Right cardiac atrium (tissue), 5 donors: ENCODE measurements at regions not wholly inside any gene's neighbourhood (a gene's known extent, or its start where the extent isn't known, plus 50 kb on each side); places are given as distances from the start of the nearest gene placed in this dataset.

ENCODE experiments used
- ATAC-seq, 2 donors: fragments of 200-7000 bp; cut with Tn5 transposase; one replicate each; pipeline versions ENCODE4 v1.8.0 to v1.9.1; 2020; ENCODE audit warnings: moderate library complexity in 2 of 2, mild to moderate bottlenecking in 1 of 2
- DNase-seq, 3 donors: peaks; one replicate each; pipeline ENCODE4 v3.0.0-alpha.2; 2020
- H3K27ac ChIP-seq: one replicate; pipeline ENCODE4 v1.5.1; 2013; ENCODE audit warnings: mild to moderate bottlenecking, low read length, control low read depth, moderate library complexity
- H3K27me3 ChIP-seq: one replicate; pipeline ENCODE4 v1.6.1; 2013; ENCODE audit not compliant: control insufficient read depth, insufficient read depth
- H3K4me1 ChIP-seq: one replicate; pipeline ENCODE4 v1.6.1; 2013; ENCODE audit warnings: low read length; ENCODE audit not compliant: control insufficient read depth, insufficient read depth
- H3K4me3 ChIP-seq: one replicate; pipeline ENCODE4 v1.5.1; 2013; ENCODE audit warnings: low read length, control low read depth
- H3K9me3 ChIP-seq: one replicate; pipeline ENCODE4 v1.6.1; 2013; ENCODE audit warnings: low read length; ENCODE audit not compliant: control insufficient read depth
- WGBS: extraction: QIAGEN DNeasy Blood & Tissue Kit; methylation state at CpG from one replicate; pipeline ENCODE4 v1.1.7; 2013; 5-methylcytosine and 5-hydroxymethylcytosine counted together
- intact Hi-C, 4 donors: fragments of 100-400 bp; cut with DNase I; formaldehyde crosslinking; loops; one replicate each; pipeline versions ENCODE4 v1.11.0 to v1.14.0; 2022 to 2023
- donor health status: healthy with polysubstance abuse.
- donor health status: DM: no; HTN: yes; CAD: no.
- donor health status: DM: no; HTN: no; CAD: no.
- donor health status: DM: no; HTN: yes; CAD: no; lungs with severe emphysema.
- donor health status: DM: yes; HTN: yes; CAD: no.

GRCh38 chr22:34105461-34106062 lies 185.3 kb upstream of the LARGE1 start:
- 11% methylated on average over 10 of the region's 10 CpGs for WGBS

DNA sequence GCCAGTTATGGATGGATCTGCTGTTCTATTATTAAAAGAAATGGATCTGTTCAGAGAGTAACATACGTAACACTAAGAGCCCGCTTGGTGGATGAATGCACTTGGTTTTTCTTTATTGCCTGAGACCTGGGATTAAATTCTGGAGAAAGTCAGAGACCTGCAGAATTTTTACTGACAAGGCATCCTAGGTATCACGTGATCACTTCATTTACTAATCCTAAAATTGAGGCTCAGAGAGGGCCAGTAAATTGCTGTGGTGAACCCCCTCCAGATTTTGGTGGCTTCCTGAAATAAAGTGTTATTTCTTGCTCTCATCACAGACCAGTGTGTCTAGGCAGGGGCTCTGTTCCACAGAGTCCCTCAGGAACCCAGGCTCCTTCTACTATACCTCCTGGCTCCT lies 187.9 kb upstream of the LARGE1 start:
- no peaks in the 10 kb centered on the region for H3K4me1 ChIP-seq
- no peak overlapping the region for H3K4me3 ChIP-seq
- H3K27me3 ChIP-seq: peaks cover 2% of the 10 kb centered on the region
- ATAC-seq (no peak), DNase-seq (no peak)
- WGBS: 83% methylated on average over 3 of the region's 3 CpGs
- no peaks in the 10 kb centered on the region for H3K9me3 ChIP-seq
- intact Hi-C loops: loop anchor here (5.0 to 10.0 kb wide), 5 partner anchors 181 to 803 kb away; partner anchors contain the start of gene LARGE1 (in 3 of the 4)
- H3K27ac ChIP-seq: no peak overlapping the region

More at GRCh38 chr22:34105461-34106062, 185.3 kb upstream of the LARGE1 start:
- H3K9me3 ChIP-seq: no peaks in the 10 kb centered on the region
- H3K4me3 ChIP-seq: no peak overlapping the region
- ATAC-seq (peak; percentile 63 to 68), DNase-seq (peak; percentile 49 to 81 (median 71))
- no peaks in the 10 kb centered on the region for H3K4me1 ChIP-seq
- H3K27me3 ChIP-seq: peaks cover 2% of the 10 kb centered on the region
- no peak overlapping the region for H3K27ac ChIP-seq
- intact Hi-C loops: loop anchor here (5.0 to 10.0 kb wide), 5 partner anchors 178 to 801 kb away; partner anchors contain the start of gene LARGE1 (in 3 of the 4)

DNA sequence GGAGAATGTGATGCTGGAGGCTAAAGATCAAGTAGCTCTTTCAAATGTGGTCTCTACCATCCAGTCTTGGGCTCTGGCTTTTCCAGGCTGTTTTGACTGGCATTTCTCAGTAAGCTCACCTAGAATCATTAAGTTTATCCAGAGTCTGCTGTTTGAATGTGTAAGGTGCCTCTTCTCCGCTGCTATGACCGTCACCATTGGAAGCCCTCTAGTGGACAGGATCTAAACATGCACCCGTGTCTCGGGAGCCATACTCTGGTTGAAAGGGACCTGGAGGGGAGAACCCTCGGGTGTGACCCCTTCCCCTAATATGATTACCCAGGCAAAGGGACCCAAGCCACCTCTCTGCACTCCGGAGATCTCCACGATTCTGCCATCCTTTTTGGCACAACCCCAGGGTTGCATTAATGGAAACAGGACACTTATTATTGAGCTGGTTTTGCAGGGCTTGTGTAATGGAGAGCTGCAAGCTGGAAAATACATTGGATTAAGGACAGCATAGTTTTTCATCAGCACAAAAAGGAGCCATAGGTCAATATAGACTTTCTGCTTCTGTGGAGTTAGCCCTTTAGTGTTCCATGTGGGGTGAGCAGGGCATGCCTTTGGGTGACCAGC lies 191.0 kb upstream of the LARGE1 start:
- intact Hi-C loops: loop anchor here in 2 of 4 donors (10.0 kb wide), 3 partner anchors 337 to 807 kb away; no protein-coding TSS in a partner anchor
- H3K4me3 ChIP-seq: no peak overlapping the region
- WGBS: 13% methylated on average over 7 of the region's 7 CpGs
- H3K27me3 ChIP-seq: no peaks in the 10 kb centered on the region
- H3K4me1 ChIP-seq: no peaks in the 10 kb centered on the region
- H3K27ac ChIP-seq: no peak overlapping the region
- DNase-seq (peak in 1 of 3 donors; percentile 43), ATAC-seq (peak; percentile 47 to 66)
- no peaks in the 10 kb centered on the region for H3K9me3 ChIP-seq

DNA sequence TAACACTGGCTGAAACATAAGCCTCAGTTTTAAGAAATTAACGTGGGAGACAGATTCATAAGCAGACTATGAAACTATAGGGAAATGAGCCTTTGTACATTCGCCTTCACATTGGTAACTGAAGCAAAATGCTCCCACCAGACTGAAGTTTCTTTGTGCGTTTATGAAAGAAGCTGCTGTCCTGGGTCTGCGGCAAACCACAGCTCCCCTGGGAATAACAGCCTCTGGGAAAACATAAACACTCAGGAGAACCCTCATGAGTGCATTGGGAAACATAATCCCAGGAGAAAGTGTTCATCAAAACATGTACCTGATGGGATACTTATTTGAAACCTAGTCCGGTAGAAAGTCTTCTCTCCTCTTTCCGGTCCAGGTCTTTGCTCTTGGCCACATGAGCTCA lies 193.1 kb upstream of the LARGE1 start:
- H3K9me3 ChIP-seq: no peaks in the 10 kb centered on the region
- no peaks in the 10 kb centered on the region for H3K4me1 ChIP-seq
- DNase-seq (no peak), ATAC-seq (no peak)
- H3K4me3 ChIP-seq: no peak overlapping the region
- intact Hi-C loops: loop anchor here in 2 of 4 donors (10.0 kb wide), 3 partner anchors 339 to 809 kb away; no protein-coding TSS in a partner anchor
- no peaks in the 10 kb centered on the region for H3K27me3 ChIP-seq
- no peak overlapping the region for H3K27ac ChIP-seq
- 77% methylated on average over 6 of the region's 6 CpGs for WGBS

GRCh38 chr22:34114406-34114805 lies 194.1 kb upstream of the LARGE1 start:
- ATAC-seq: no peak
- H3K27me3 ChIP-seq: no peaks in the 10 kb centered on the region
- intact Hi-C loops: loop anchor here in 2 of 4 donors (10.0 kb wide), 3 partner anchors 340 to 810 kb away; no protein-coding TSS in a partner anchor
- H3K9me3 ChIP-seq: no peaks in the 10 kb centered on the region
- 48% methylated on average over 2 of the region's 2 CpGs for WGBS
- no peak overlapping the region for H3K4me3 ChIP-seq
- no peak overlapping the region for H3K27ac ChIP-seq
- no peak for DNase-seq
- H3K4me1 ChIP-seq: no peaks in the 10 kb centered on the region

DNA sequence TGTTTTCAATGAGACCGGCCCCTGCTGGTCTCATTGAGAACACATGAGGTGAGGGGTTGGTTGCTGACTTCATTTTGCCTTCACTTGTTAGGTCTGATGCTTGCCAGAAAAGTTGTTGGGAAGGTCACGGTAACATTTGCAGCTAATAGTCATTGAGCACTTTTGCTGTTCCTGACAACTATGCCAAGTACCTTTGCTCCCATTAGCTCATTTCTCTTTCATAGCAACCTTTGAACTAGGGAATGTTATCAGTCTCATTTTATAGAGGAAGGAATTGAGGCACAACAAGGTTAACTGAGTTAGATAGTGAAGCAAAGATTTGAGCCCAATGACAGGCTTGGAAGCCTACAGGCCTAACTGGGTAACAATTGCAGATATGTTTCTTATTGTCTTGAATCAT lies 195.4 kb upstream of the LARGE1 start:
- no peak overlapping the region for H3K4me3 ChIP-seq
- no peaks in the 10 kb centered on the region for H3K4me1 ChIP-seq
- DNase-seq: no peak
- no peak overlapping the region for H3K27ac ChIP-seq
- H3K27me3 ChIP-seq: no peaks in the 10 kb centered on the region
- WGBS: 80% methylated on average over 2 of the region's 2 CpGs
- no peak for ATAC-seq
- intact Hi-C loops: loop anchor here in 2 of 4 donors (10.0 kb wide), 3 partner anchors 341 to 811 kb away; no protein-coding TSS in a partner anchor
- H3K9me3 ChIP-seq: no peaks in the 10 kb centered on the region

GRCh38 chr22:34116126-34116525 lies 195.8 kb upstream of the LARGE1 start:
- Histone ChIP-seq H3K27me3 (no peaks in the 10 kb centered on the region), H3K4me1 (no peaks in the 10 kb centered on the region), H3K9me3 (no peaks in the 10 kb centered on the region), H3K4me3 (no peak overlapping the region), H3K27ac (no peak overlapping the region)
- DNase-seq (no peak), ATAC-seq (no peak)
- intact Hi-C loops: loop anchor here in 2 of 4 donors (10.0 kb wide), 3 partner anchors 341 to 811 kb away; no protein-coding TSS in a partner anchor

GRCh38 chr22:34122042-34122441 lies 201.8 kb upstream of the LARGE1 start:
- Histone ChIP-seq H3K4me3 (no peak overlapping the region), H3K27me3 (peaks cover 2% of the 10 kb centered on the region), H3K27ac (no peak overlapping the region), H3K4me1 (no peaks in the 10 kb centered on the region), H3K9me3 (no peaks in the 10 kb centered on the region)
- no peak for DNase-seq
- ATAC-seq: no peak
- 78% methylated on average over 1 of the region's 1 CpG for WGBS
- intact Hi-C loops: no loop called here

DNA sequence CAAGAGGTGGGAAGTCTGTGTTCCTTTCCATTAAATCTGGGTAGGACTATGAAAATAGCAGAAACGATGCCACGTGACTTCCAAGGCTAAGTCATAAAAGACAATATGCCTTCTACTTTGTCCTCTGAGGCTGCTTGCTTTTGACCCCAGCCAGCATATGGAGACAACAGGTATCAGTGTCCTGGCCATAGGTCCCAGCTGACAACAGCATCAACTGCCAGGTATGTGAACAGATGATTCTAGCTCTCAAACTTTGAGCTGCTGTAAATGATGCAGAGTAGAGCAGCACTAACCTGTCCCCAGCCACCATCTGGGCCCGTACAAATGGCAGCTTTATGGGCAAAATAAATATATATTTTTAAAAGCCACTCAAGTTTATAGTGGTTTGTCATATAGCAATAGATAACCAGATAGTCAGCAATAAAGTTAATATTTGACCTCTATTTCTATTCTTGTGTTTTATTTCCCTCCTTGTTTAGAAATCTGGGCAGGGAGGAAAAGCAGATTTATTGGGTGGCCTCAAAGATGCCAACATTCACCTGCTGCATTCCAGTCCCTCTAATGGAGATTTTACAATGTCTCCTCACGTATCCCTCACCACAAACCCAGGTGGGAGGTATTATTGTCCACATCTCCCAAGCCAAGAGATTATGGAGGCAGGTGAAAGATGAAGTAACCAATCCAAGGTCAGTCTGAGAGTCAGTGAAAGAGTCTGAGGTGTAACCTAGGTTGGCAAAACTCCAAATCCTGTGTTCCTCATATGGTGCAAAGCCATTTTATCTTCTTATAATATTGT lies 209.6 kb upstream of the LARGE1 start:
- DNase-seq: no peak
- Histone ChIP-seq H3K4me1 (no peaks in the 10 kb centered on the region), H3K4me3 (no peak overlapping the region), H3K27me3 (no peaks in the 10 kb centered on the region), H3K27ac (no peak overlapping the region), H3K9me3 (no peaks in the 10 kb centered on the region)
- WGBS: 87% methylated on average over 4 of the region's 4 CpGs
- intact Hi-C loops: loop anchor here in 1 of 4 donors (10.0 kb wide), 1 partner anchor 65 kb away; no protein-coding TSS in a partner anchor
- no peak for ATAC-seq

- no peaks in the 10 kb centered on the region for H3K9me3 ChIP-seq
- H3K4me3 ChIP-seq: no peak overlapping the region
- no peaks in the 10 kb centered on the region for H3K4me1 ChIP-seq
- DNase-seq: no peak
- no peaks in the 10 kb centered on the region for H3K27me3 ChIP-seq
- 79% methylated on average over 7 of the region's 7 CpGs for WGBS
- ATAC-seq: no peak
- intact Hi-C loops: loop anchor here in 1 of 4 donors (10.0 kb wide), 1 partner anchor 59 kb away; no protein-coding TSS in a partner anchor
- H3K27ac ChIP-seq: no peak overlapping the region
These were observed 215.5 kb upstream of the LARGE1 start for GRCh38 chr22:34135749-34136148.

GRCh38 chr22:34150023-34150422 lies 229.7 kb upstream of the LARGE1 start:
- DNase-seq: no peak
- no peak for ATAC-seq
- no peaks in the 10 kb centered on the region for H3K4me1 ChIP-seq
- H3K27ac ChIP-seq: no peak overlapping the region
- intact Hi-C loops: no loop called here
- no peak overlapping the region for H3K4me3 ChIP-seq
- H3K27me3 ChIP-seq: no peaks in the 10 kb centered on the region
- H3K9me3 ChIP-seq: no peaks in the 10 kb centered on the region
